ENCODE measurements at regions not wholly inside any gene's neighbourhood (a gene's known extent, or its start where the extent isn't known, plus 50 kb on each side); places are given as distances from the start of the nearest gene placed in this dataset.

- TF ChIP-seq POLR2A (IDR thresholded peaks at IDR 0.05), result no peak
- 40 to 55% (median 45%) methylated on average over 2 of the region's 2 CpGs for WGBS, 4 donors
- no peak for DNase-seq
- Histone ChIP-seq H3K36me3 (no peaks in the 10 kb centered on the region), H3K4me1 (peaks cover 0 to 3% (median 0%) of the 10 kb centered on the region in 12 donors), H3K9me3 (no peaks in the 10 kb centered on the region), H3K27me3 (peaks cover 0 to 12% (median 0%) of the 10 kb centered on the region in 9 donors), H3K4me3 (no peak overlapping the region), H3K27ac (no peak overlapping the region)
- ATAC-seq, result no peak
- intact Hi-C loops (cut with DNase I), result no loop called here
Measured at GRCh38 chr20:39638731-39639130, 676.6 kb downstream of the DHX35 start.

- Histone ChIP-seq H3K9me3 (no peaks in the 10 kb centered on the region), H3K4me1 (no peaks in the 10 kb centered on the region), H3K4me3 (no peak overlapping the region), H3K36me3 (no peaks in the 10 kb centered on the region), H3K27me3 (peaks cover 0 to 19% (median 0%) of the 10 kb centered on the region in 9 donors), H3K27ac (no peak overlapping the region)
- ATAC-seq, result no peak
- no peak for DNase-seq
- 74 to 78% (median 76%) methylated on average over 7 of the region's 7 CpGs for WGBS, 4 donors
- intact Hi-C loops (cut with DNase I), result no loop called here
- no peak for TF ChIP-seq CTCF (IDR thresholded peaks at IDR 0.05)
- no peak for TF ChIP-seq POLR2A (IDR thresholded peaks at IDR 0.05)
Measured at GRCh38 chr20:39633689-39634088, 671.5 kb downstream of the DHX35 start.

- TF ChIP-seq POLR2A (IDR thresholded peaks at IDR 0.05) (no peak), CTCF (IDR thresholded peaks at IDR 0.05) (no peak)
- intact Hi-C loops (cut with DNase I), result no loop called here
- ATAC-seq, result no peak
- Histone ChIP-seq H3K4me3 (no peak overlapping the region), H3K36me3 (no peaks in the 10 kb centered on the region), H3K4me1 (no peaks in the 10 kb centered on the region), H3K9me3 (no peaks in the 10 kb centered on the region), H3K27ac (no peak overlapping the region), H3K27me3 (peaks cover 0 to 19% (median 0%) of the 10 kb centered on the region in 9 donors)
- no peak for DNase-seq
Measured at GRCh38 chr20:39632757-39633156, 670.6 kb downstream of the DHX35 start.

DNA sequence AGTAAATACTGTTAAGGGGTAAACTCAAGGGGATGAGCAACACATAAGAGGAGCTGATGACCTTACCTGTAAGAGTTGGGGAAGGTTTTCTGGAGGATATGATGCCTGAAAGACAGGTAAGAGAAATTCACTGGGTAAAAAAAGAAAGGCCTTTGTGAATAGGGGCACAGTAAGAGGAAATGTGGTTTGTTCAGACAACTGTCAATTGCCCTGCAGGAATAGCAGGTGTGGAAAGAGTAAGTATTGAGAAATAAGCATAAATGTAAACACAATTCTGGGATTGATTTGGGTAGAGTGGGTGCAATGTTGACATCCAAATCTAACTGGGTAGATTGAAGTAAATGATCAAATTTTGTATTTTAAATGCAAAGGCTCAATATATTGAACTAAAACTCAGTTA is 670.0 kb downstream of the DHX35 start:
- no peak for DNase-seq
- intact Hi-C loops (cut with DNase I), result no loop called here
- ATAC-seq, result no peak
- no peaks in the 10 kb centered on the region for H3K9me3 ChIP-seq
- TF ChIP-seq POLR2A (IDR thresholded peaks at IDR 0.05) (no peak), CTCF (IDR thresholded peaks at IDR 0.05) (no peak)
- H3K27ac ChIP-seq, result no peak overlapping the region
- H3K27me3 ChIP-seq, result peaks cover 0 to 19% (median 0%) of the 10 kb centered on the region in 9 donors
- H3K36me3 ChIP-seq, result no peaks in the 10 kb centered on the region
- no peaks in the 10 kb centered on the region for H3K4me1 ChIP-seq
- H3K4me3 ChIP-seq, result no peak overlapping the region

DNA sequence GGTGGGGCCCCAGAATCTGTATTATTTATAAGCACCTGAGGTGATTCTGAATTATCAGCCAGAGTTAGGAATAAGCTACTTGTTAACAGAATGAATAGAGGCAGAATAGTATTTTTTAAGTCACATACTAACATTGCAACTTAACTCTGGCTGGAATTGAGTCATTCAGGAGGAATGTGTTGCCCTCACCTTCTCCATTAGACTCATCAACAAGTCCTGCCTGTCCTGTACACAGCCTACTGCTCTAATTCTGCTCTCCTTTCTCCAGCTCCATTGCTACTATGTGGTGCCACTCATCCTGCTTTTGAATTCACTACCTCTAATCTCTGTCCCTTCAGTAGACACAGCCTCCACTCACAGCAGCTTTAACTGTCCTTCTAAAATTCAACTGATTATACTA is 669.4 kb downstream of the DHX35 start:
- H3K27ac ChIP-seq, result no peak overlapping the region

More for the DNA sequence above, 669.4 kb downstream of the DHX35 start:
- no peak for TF ChIP-seq POLR2A (IDR thresholded peaks at IDR 0.05)
- no peak for TF ChIP-seq CTCF (IDR thresholded peaks at IDR 0.05)
- no peak overlapping the region for H3K4me3 ChIP-seq
- ATAC-seq, result no peak
- H3K27me3 ChIP-seq, result peaks cover 0 to 19% (median 0%) of the 10 kb centered on the region in 9 donors
- H3K4me1 ChIP-seq, result no peaks in the 10 kb centered on the region
- no peaks in the 10 kb centered on the region for H3K36me3 ChIP-seq
- intact Hi-C loops (cut with DNase I), result no loop called here
- no peak for DNase-seq
- no peaks in the 10 kb centered on the region for H3K9me3 ChIP-seq
